Liver (tissue), 7 donors: ENCODE measurements at regions not wholly inside any gene's neighbourhood (a gene's known extent, or its start where the extent isn't known, plus 50 kb on each side); places are given as distances from the start of the nearest gene placed in this dataset.

ENCODE experiments used
- DNase-seq: peaks from one replicate; pipeline ENCODE4 v3.0.0-alpha.2; 2017; ENCODE audit warnings: low spot score
- H3K27ac ChIP-seq, 2 donors: one replicate each; pipeline ENCODE4 v1.7.0; 2013; ENCODE audit warnings: inconsistent platforms in 2 of 2, low read length in 2 of 2, control low read depth in 1 of 2, low read depth in 1 of 2, mild to moderate bottlenecking in 1 of 2
- H3K27me3 ChIP-seq, 4 donors: one replicate each; pipeline versions ENCODE4 v1.6.1 to v1.7.0; 2013; ENCODE audit warnings: low read length in 3 of 4, inconsistent platforms in 1 of 4, mild to moderate bottlenecking in 1 of 4, moderate library complexity in 1 of 4; ENCODE audit not compliant: control insufficient read depth in 4 of 4, insufficient read depth in 4 of 4
- H3K36me3 ChIP-seq, 4 donors: one replicate each; pipeline versions ENCODE4 v1.6.1 to v1.7.0; 2013; ENCODE audit warnings: low read length in 3 of 4, mild to moderate bottlenecking in 3 of 4, low read depth in 1 of 4, moderate library complexity in 1 of 4; ENCODE audit not compliant: control insufficient read depth in 4 of 4, insufficient read depth in 3 of 4
- H3K4me1 ChIP-seq, 4 donors: one replicate each; pipeline versions ENCODE4 v1.6.1 to v1.7.0; 2013; ENCODE audit warnings: low read length in 3 of 4, mild to moderate bottlenecking in 3 of 4, moderate library complexity in 1 of 4; ENCODE audit not compliant: control insufficient read depth in 4 of 4, insufficient read depth in 4 of 4
- H3K4me3 ChIP-seq, 3 donors: one replicate each; pipeline versions ENCODE4 v1.6.1 to v1.7.0; 2013; ENCODE audit warnings: low read length in 3 of 3, control low read depth in 1 of 3, low read depth in 1 of 3, mild to moderate bottlenecking in 1 of 3
- H3K9ac ChIP-seq, 2 donors: one replicate each; pipeline ENCODE4 v1.7.0; 2013; ENCODE audit warnings: low read length in 2 of 2, mild to moderate bottlenecking in 2 of 2, moderate library complexity in 2 of 2, control low read depth in 1 of 2, low read depth in 1 of 2
- H3K9me3 ChIP-seq, 4 donors: one replicate each; pipeline versions ENCODE4 v1.6.1 to v1.7.0; 2013; ENCODE audit warnings: low read length in 3 of 4; ENCODE audit not compliant: control insufficient read depth in 4 of 4
- ATF3 ChIP-seq: IDR thresholded peaks from 2 replicates; pipeline ENCODE4 v1.6.1; 2016; ENCODE audit warnings: antibody characterized with exemption
- EGR1 ChIP-seq, 2 donors: IDR thresholded peaks; 2 replicates each; pipeline ENCODE4 v1.6.1; 2016 to 2018; ENCODE audit warnings: antibody characterized with exemption in 2 of 2, low read depth in 2 of 2
- FOXA1 ChIP-seq: IDR thresholded peaks from 2 replicates; pipeline ENCODE4 v1.6.1; 2016; ENCODE audit warnings: antibody characterized with exemption
- GABPA ChIP-seq, 2 donors: IDR thresholded peaks in 1 of 2; conservative IDR thresholded peaks in 1 of 2; 2 replicates each; pipeline ENCODE4 v1.6.1; 2016; ENCODE audit warnings: antibody characterized with exemption in 2 of 2, mild to moderate bottlenecking in 1 of 2, moderate library complexity in 1 of 2
- HNF4A ChIP-seq, 2 donors: conservative IDR thresholded peaks; 2 replicates each; pipeline ENCODE4 v1.6.1; 2016; ENCODE audit warnings: antibody characterized with exemption in 2 of 2, mild to moderate bottlenecking in 2 of 2
- HNF4G ChIP-seq: IDR thresholded peaks from 2 replicates; pipeline ENCODE4 v1.6.1; 2016; ENCODE audit warnings: antibody characterized with exemption
- JUND ChIP-seq, 2 donors: IDR thresholded peaks; 2 replicates each; pipeline ENCODE4 v1.6.1; 2016; ENCODE audit warnings: antibody characterized with exemption in 2 of 2
- MAX ChIP-seq: IDR thresholded peaks from 2 replicates; pipeline ENCODE4 v1.6.1; 2016; ENCODE audit warnings: antibody characterized with exemption
- NR2F2 ChIP-seq: IDR thresholded peaks from 2 replicates; pipeline ENCODE4 v1.6.1; 2016; ENCODE audit warnings: antibody characterized with exemption
- RAD21 ChIP-seq, 2 donors: IDR thresholded peaks; 2 replicates each; pipeline ENCODE4 v1.6.1; 2016; ENCODE audit warnings: antibody characterized with exemption in 2 of 2, mild to moderate bottlenecking in 2 of 2
- REST ChIP-seq: IDR thresholded peaks from 2 replicates; pipeline ENCODE4 v1.6.1; 2016; ENCODE audit warnings: antibody characterized with exemption, mild to moderate bottlenecking
- RXRA ChIP-seq, 2 donors: IDR thresholded peaks; 2 replicates each; pipeline ENCODE4 v1.6.1; 2017 to 2018; ENCODE audit warnings: antibody characterized with exemption in 2 of 2, mild to moderate bottlenecking in 1 of 2
- SP1 ChIP-seq: IDR thresholded peaks from 2 replicates; pipeline ENCODE4 v1.6.1; 2018; ENCODE audit warnings: antibody characterized with exemption, mild to moderate bottlenecking
- TAF1 ChIP-seq: conservative IDR thresholded peaks from 2 replicates; pipeline ENCODE4 v1.6.1; 2016; ENCODE audit warnings: antibody characterized with exemption, mild to moderate bottlenecking
- YY1 ChIP-seq: IDR thresholded peaks from 2 replicates; pipeline ENCODE4 v1.6.1; 2016; ENCODE audit warnings: antibody characterized with exemption, mild to moderate bottlenecking
- ZBTB33 ChIP-seq: IDR thresholded peaks from 2 replicates; pipeline ENCODE4 v1.6.1; 2016; ENCODE audit warnings: antibody characterized with exemption
- WGBS: extraction: QIAGEN DNeasy Blood & Tissue Kit; methylation state at CpG from one replicate; pipeline ENCODE4 v1.1.7; 2013; 5-methylcytosine and 5-hydroxymethylcytosine counted together
- donor health status: healthy.
- donor health status: healthy.
- donor health status: healthy.
- donor health status: healthy.

GRCh38 chr13:105519771-105520170 lies 1015.7 kb downstream of the EFNB2 start:
- DNase-seq: no peak
- Histone ChIP-seq H3K4me1 (no peaks in the 10 kb centered on the region), H3K36me3 (no peaks in the 10 kb centered on the region), H3K27me3 (no peaks in the 10 kb centered on the region), H3K9me3 (no peaks in the 10 kb centered on the region), H3K9ac (no peak overlapping the region), H3K4me3 (no peak overlapping the region), H3K27ac (no peak overlapping the region)
- no peak for TF ChIP-seq REST
- TF ChIP-seq HNF4G: no peak
- no peak for TF ChIP-seq GABPA (IDR thresholded peaks at IDR 0.05 in 1 of 2, conservative IDR thresholded peaks at IDR 0.05 in 1 of 2)
- no peak for TF ChIP-seq FOXA1
- TF ChIP-seq ZBTB33: no peak
- no peak for TF ChIP-seq TAF1
- no peak for TF ChIP-seq JUND (IDR thresholded peaks at IDR 0.05)
- WGBS: 50% methylated on average over 1 of the region's 1 CpG

GRCh38 chr13:105518086-105518485 lies 1017.4 kb downstream of the EFNB2 start:
- H3K27me3 ChIP-seq: no peaks in the 10 kb centered on the region
- H3K27ac ChIP-seq: no peak overlapping the region
- DNase-seq: no peak
- 88% methylated on average over 4 of the region's 4 CpGs for WGBS
- no peaks in the 10 kb centered on the region for H3K9me3 ChIP-seq
- H3K9ac ChIP-seq: no peak overlapping the region
- no peaks in the 10 kb centered on the region for H3K36me3 ChIP-seq
- no peak for TF ChIP-seq NR2F2
- TF ChIP-seq GABPA (IDR thresholded peaks at IDR 0.05 in 1 of 2, conservative IDR thresholded peaks at IDR 0.05 in 1 of 2): no peak
- no peak for TF ChIP-seq HNF4G
- TF ChIP-seq YY1: no peak
- TF ChIP-seq RXRA (IDR thresholded peaks at IDR 0.05): no peak
- TF ChIP-seq TAF1: no peak
- no peak for TF ChIP-seq JUND (IDR thresholded peaks at IDR 0.05)
- TF ChIP-seq EGR1 (IDR thresholded peaks at IDR 0.05; ENCODE audit: low read depth in 2 of 2): no peak
- no peak for TF ChIP-seq ZBTB33
- TF ChIP-seq FOXA1: no peak
- no peak for TF ChIP-seq MAX
- TF ChIP-seq SP1: no peak
- no peak for TF ChIP-seq ATF3
- no peak for TF ChIP-seq REST
- TF ChIP-seq RAD21 (IDR thresholded peaks at IDR 0.05): no peak
- TF ChIP-seq HNF4A (conservative IDR thresholded peaks at IDR 0.05): no peak
- H3K4me3 ChIP-seq: no peak overlapping the region
- H3K4me1 ChIP-seq: no peaks in the 10 kb centered on the region
